Mucosa of descending colon (tissue), 3 donors: ENCODE measurements at regions not wholly inside any gene's neighbourhood (a gene's known extent, or its start where the extent isn't known, plus 50 kb on each side); places are given as distances from the start of the nearest gene placed in this dataset.

Experiments
- ATAC-seq: fragments of 200-7000 bp; cut with Tn5 transposase; one replicate; pipeline ENCODE4 v1.9.1; 2020; ENCODE audit warnings: mild to moderate bottlenecking, moderate library complexity
- DNase-seq, 3 donors: peaks; one replicate each; pipeline ENCODE4 v3.0.0-alpha.2; 2020
- H3K36me3 ChIP-seq: fragments of 200-600 bp; one replicate; pipeline ENCODE4 v1.8.0; 2021; ENCODE audit warnings: low read depth, mild to moderate bottlenecking
- H3K4me1 ChIP-seq: fragments of 200-600 bp; one replicate; pipeline ENCODE4 v1.8.0; 2021; ENCODE audit warnings: low read depth, mild to moderate bottlenecking
- H3K4me3 ChIP-seq: fragments of 200-600 bp; one replicate; pipeline ENCODE4 v1.8.0; 2021; ENCODE audit warnings: mild to moderate bottlenecking
- H3K9me3 ChIP-seq: fragments of 200-600 bp; one replicate; pipeline ENCODE4 v1.8.0; 2021; ENCODE audit warnings: mild to moderate bottlenecking
- intact Hi-C, 2 donors: fragments of 100-400 bp; cut with DNase I in 1 of 2; cut with micrococcal nuclease in 1 of 2; formaldehyde crosslinking; loops; one replicate each; pipeline versions ENCODE4 v1.11.0 to v1.11.1; 2022; cut with DNase I, micrococcal nuclease
- TF ChIP-seq, protein P1 (sequence below): fragments of 200-600 bp; IDR thresholded peaks from one replicate; pipeline ENCODE4 v1.8.0; 2022; ENCODE audit warnings: antibody characterized with exemption, mild to moderate bottlenecking
- donor health status: DM: no; HTN: no; CAD: no; lungs with moderate emphysema.
- donor health status: DM: no; HTN: no; CAD: no.
- donor health status: DM: no; HTN: yes; CAD: no.

DNA sequence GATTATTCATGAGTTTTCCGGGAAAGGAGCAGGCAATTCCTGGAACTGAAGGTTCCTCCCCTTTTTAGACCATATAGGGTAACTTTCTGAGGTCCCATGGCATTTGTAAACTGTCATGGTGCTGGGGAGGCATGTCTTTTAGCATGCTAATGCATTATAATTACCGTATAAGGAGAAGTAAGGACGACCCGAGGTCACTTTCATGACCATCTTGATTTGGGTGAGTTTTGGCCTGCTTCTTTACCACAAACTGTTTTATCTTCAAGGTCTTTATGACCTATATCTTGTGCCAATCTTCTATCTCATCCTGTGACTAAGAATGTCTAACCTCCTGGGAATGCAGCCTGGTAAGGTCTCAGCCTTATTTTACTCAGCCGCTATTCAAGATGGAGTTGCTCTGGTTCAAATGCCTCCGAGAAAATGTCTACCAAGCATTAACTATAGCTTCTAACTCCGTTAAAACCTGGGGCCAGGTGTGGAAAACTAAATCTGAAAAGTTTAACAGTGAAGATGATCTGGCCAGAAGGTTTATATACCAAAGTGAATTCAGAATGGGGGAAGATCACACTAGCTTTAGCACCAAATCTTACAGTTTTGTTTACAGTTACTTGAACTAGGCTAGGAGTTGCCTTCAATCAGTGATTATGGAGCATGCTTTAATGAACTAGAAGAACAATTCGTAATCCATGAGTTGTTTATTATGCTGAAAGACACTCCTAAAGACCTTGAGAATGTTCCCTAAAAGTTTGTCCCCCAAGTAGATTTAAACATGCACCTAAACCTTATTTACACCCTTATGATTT is 80.0 kb upstream of the TOP1 start:
- DNase-seq: no peak
- H3K9me3 ChIP-seq: no peaks in the 10 kb centered on the region
- no peak for ATAC-seq
- H3K4me3 ChIP-seq: no peak overlapping the region
- no peaks in the 10 kb centered on the region for H3K4me1 ChIP-seq
- H3K36me3 ChIP-seq: no peaks in the 10 kb centered on the region
- TF ChIP-seq, protein P1, sequence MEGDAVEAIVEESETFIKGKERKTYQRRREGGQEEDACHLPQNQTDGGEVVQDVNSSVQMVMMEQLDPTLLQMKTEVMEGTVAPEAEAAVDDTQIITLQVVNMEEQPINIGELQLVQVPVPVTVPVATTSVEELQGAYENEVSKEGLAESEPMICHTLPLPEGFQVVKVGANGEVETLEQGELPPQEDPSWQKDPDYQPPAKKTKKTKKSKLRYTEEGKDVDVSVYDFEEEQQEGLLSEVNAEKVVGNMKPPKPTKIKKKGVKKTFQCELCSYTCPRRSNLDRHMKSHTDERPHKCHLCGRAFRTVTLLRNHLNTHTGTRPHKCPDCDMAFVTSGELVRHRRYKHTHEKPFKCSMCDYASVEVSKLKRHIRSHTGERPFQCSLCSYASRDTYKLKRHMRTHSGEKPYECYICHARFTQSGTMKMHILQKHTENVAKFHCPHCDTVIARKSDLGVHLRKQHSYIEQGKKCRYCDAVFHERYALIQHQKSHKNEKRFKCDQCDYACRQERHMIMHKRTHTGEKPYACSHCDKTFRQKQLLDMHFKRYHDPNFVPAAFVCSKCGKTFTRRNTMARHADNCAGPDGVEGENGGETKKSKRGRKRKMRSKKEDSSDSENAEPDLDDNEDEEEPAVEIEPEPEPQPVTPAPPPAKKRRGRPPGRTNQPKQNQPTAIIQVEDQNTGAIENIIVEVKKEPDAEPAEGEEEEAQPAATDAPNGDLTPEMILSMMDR: no peak
- intact Hi-C loops: no loop called here

DNA sequence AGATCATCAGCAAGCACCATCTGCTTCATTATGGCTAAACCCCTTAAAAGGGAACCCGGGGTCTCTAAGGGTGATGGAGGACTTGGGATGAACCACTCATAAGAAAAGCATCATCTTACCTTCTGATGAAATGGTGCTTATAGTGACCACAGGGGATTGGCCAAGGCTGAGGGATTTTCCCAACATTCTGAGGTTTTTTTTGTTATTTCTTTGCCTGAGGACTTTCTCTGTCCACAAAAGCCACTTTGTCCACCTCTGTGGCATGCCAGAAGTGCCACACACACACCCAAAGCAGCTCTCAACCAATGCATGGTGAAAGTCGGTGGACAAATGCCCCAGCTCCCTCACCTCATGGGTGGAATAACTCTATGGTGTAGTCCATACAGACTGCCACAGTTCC is 79.3 kb upstream of the TOP1 start:
- TF ChIP-seq, protein P1: no peak
- H3K4me1 ChIP-seq: no peaks in the 10 kb centered on the region
- ATAC-seq (no peak), DNase-seq (no peak)
- intact Hi-C loops: no loop called here
- no peaks in the 10 kb centered on the region for H3K36me3 ChIP-seq
- no peak overlapping the region for H3K4me3 ChIP-seq
- no peaks in the 10 kb centered on the region for H3K9me3 ChIP-seq

DNA sequence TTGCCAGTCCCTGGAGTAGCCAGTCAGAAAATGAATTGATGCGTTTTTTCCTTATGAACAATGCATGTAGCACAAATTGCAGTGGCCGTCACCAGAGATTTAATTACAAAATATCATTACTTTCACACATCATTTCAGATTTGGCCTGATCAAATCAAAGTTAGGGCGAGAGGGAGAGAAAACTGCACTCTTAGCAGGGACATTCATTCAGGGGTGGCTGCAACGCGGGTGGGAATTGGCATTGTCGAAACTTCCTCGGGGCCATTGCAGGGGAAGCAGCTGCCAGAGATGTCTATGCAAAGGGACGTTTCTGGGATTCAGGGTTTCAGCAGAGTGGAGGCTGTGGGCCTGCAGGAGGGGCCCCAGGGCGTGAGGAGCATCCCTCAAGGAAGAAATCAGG is 76.5 kb upstream of the TOP1 start:
- H3K4me3 ChIP-seq: no peak overlapping the region
- H3K36me3 ChIP-seq: no peaks in the 10 kb centered on the region
- H3K9me3 ChIP-seq: no peaks in the 10 kb centered on the region
- no peak for DNase-seq
- intact Hi-C loops: no loop called here
- TF ChIP-seq, protein P1: no peak
- no peaks in the 10 kb centered on the region for H3K4me1 ChIP-seq
- no peak for ATAC-seq

- H3K4me3 ChIP-seq: no peak overlapping the region
- intact Hi-C loops: no loop called here
- TF ChIP-seq, protein P1: no peak
- ATAC-seq: no peak
- no peaks in the 10 kb centered on the region for H3K4me1 ChIP-seq
- H3K36me3 ChIP-seq: no peaks in the 10 kb centered on the region
- no peaks in the 10 kb centered on the region for H3K9me3 ChIP-seq
- DNase-seq: no peak
Measured at GRCh38 chr20:40953416-40953815, 75.2 kb upstream of the TOP1 start.

DNA sequence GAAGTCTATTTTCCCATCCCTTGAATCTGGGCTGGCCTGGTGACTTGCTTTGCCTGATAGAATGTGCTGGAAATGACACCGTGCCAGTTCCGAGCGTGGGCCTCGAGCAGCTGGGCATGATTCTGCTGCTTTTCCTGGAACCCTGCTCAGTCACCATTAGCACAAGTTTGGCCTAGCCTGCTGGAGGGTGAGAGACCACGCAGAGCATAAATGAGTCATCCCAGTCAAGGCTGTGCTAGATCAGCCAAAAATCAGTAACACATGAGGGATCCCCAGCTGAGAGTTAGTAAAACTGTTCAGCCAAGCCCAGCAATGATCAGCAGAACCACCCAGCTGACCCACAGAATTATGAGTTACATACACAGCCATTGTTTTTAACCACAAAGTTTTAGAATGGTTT is 74.8 kb upstream of the TOP1 start:
- intact Hi-C loops: no loop called here
- TF ChIP-seq, protein P1: no peak
- Histone ChIP-seq H3K4me3 (no peak overlapping the region), H3K36me3 (no peaks in the 10 kb centered on the region), H3K4me1 (no peaks in the 10 kb centered on the region), H3K9me3 (no peaks in the 10 kb centered on the region)
- ATAC-seq (no peak), DNase-seq (no peak)
